Stomach (tissue), 4 donors: ENCODE measurements at regions not wholly inside any gene's neighbourhood (a gene's known extent, or its start where the extent isn't known, plus 50 kb on each side); places are given as distances from the start of the nearest gene placed in this dataset.

ENCODE experiments used
- EP300 ChIP-seq: sonication (generic); formaldehyde crosslinking; IDR thresholded peaks from one replicate; pipeline ENCODE4 v1.6.1; 2017; ENCODE audit warnings: antibody characterized with exemption
- POLR2A ChIP-seq, 4 donors: fragments of 450-650 bp; IDR thresholded peaks; one replicate each; pipeline ENCODE4 v1.6.1; 2016; ENCODE audit warnings: antibody characterized with exemption in 4 of 4, control low read depth in 2 of 4, mild to moderate bottlenecking in 1 of 4, moderate library complexity in 1 of 4
- POLR2AphosphoS5 ChIP-seq, 3 donors: sonication (generic); formaldehyde crosslinking; IDR thresholded peaks; one replicate each; pipeline ENCODE4 v1.6.1; 2016; ENCODE audit warnings: antibody characterized with exemption in 3 of 3
- TF ChIP-seq, protein P1 (sequence below), 7 experiments: fragments of 450-650 bp in 4 of 7; fragments of 200-600 bp in 3 of 7; sonication (generic) in 3 of 7; IDR thresholded peaks; one replicate each; pipeline ENCODE4 v1.5.1; 2016 to 2019; ENCODE audit warnings: antibody characterized with exemption in 7 of 7, control low read depth in 2 of 7, mild to moderate bottlenecking in 1 of 7

GRCh38 chr2:47644351-47644750, 73.6 kb upstream of the KCNK12 start:
- TF ChIP-seq POLR2A (IDR thresholded peaks at IDR 0.05) (no peak), POLR2AphosphoS5 (IDR thresholded peaks at IDR 0.05) (no peak), EP300 (no peak)
- TF ChIP-seq, protein P1, sequence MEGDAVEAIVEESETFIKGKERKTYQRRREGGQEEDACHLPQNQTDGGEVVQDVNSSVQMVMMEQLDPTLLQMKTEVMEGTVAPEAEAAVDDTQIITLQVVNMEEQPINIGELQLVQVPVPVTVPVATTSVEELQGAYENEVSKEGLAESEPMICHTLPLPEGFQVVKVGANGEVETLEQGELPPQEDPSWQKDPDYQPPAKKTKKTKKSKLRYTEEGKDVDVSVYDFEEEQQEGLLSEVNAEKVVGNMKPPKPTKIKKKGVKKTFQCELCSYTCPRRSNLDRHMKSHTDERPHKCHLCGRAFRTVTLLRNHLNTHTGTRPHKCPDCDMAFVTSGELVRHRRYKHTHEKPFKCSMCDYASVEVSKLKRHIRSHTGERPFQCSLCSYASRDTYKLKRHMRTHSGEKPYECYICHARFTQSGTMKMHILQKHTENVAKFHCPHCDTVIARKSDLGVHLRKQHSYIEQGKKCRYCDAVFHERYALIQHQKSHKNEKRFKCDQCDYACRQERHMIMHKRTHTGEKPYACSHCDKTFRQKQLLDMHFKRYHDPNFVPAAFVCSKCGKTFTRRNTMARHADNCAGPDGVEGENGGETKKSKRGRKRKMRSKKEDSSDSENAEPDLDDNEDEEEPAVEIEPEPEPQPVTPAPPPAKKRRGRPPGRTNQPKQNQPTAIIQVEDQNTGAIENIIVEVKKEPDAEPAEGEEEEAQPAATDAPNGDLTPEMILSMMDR (IDR thresholded peaks at IDR 0.05), result no peak
